Fibroblast of skin of left biceps (primary cell): ENCODE measurements at regions not wholly inside any gene's neighbourhood (a gene's known extent, or its start where the extent isn't known, plus 50 kb on each side); places are given as distances from the start of the nearest gene placed in this dataset.
A peak's percentile ranks its signal among the peaks of the same experiment; 100 is the strongest.

Experiments used
- DNase-seq, 2 experiments: peaks; one replicate each; pipeline ENCODE4 v3.0.0-alpha.2; 2013; ENCODE audit warnings: low read depth in 2 of 2

DNA sequence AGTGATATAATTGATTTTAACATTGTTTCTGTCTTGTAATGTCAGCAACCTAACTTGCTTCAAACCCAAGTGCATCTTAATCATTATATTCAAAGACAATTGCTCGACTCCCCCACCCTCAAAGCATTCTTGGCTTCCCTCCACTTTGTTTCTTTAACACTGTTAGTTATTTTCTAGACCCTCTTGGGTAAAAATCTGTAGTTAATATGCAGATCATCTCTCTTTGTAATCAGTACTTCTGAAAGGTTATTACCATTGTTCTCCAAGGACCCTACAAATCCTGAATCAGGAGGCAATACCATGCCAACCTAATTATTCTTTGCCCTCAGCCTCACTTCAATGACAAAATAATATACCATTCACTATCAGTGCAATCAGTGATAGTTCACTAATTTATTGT lies 1075.7 kb downstream of the AMY1C start:
- no peak for DNase-seq

DNA sequence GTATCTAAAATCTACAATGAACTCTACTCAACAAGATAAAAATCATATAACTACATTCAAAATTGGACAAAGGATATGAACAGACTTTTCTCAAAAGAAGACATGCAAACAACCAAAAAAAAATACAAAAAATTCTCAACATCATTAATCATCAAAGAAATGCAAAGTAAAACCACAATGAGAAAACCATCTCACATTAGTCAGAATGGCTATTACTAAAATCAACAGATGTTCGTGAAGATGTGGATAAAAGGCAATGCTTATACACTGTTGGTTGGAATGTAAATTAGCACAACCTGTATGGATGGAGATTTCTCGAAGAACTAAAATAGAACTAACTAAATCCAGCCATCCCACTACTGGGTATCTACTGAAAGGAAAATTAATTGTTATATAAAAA lies 1080.8 kb downstream of the AMY1C start:
- no peak for DNase-seq

DNA sequence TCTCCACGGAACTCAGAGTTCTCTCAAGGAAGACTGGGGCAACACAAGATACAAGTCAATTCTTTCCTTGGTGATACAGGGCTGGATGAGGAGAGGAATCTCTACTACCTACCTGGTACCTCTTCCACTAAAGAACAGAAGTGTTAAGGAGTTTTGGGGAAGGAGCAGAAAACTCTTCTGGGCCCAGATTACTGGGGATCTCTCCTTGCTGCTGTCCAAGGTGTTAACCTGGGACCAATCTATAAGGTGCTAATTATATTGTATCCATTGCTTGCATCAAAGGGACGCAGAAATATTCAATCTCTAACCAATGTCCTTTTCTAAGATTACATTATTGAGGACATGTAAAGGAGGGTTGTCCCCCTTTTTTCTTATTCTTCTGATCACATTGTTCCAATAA lies 1102.5 kb downstream of the AMY1C start:
- DNase-seq = no peak

DNA sequence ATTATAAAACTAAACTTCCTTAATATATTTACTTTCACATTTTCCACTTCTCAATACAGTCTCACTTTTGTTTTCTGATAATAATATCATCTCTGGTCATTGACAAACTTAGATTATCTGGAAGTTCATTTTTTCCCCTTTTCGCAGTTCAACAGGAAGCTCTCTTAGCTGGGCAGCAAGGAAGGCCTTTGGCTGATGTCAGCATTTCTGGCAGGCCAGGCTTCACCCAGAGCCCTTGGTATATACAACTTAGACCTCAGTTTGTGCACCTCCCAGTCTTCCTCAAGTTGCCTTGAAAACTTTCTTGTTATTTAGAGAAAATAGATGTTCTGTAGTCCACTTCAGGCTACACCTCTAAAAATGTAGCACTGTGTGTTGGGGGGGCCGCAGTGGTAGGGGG lies 1103.6 kb downstream of the AMY1C start:
- DNase-seq = no peak

DNA sequence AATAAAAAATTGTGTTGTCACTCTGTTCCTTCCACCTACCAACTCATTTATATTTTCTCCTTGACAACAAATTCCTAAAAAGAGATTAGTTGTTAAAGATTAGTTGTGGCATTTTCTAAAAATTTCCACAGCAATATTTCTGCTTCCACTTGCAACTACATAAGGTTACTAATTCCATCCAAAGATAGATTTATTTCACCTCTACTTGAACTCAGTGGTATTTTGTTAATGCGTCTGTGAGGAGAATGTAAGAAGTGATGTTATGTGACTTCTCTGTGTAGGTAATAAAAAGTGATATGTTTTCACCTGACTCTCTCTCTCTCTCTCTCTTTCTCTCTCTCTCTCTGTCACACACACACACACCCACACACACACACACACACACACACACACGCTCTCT lies 1104.8 kb downstream of the AMY1C start:
- DNase-seq = no peak

DNA sequence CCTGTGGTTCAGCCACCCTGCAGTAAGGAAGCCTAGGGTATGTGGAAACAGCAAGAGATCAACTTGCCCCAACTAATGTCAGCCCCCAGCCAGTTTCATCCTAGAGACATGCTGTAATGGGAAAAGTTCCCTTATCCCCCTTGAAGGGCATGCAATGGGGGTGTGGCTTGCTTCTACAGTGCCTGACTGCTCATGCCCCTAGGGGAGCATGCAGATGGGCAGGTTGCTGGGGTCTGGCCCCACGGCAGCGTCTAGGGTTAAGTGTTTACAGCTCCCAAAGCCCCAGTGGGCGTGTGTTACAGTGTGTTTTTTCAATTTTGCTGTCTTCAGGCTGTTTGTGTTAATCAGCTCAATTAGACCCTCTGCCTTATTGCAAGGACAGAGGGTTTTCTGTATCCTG lies 1105.9 kb downstream of the AMY1C start:
- DNase-seq = no peak

DNA sequence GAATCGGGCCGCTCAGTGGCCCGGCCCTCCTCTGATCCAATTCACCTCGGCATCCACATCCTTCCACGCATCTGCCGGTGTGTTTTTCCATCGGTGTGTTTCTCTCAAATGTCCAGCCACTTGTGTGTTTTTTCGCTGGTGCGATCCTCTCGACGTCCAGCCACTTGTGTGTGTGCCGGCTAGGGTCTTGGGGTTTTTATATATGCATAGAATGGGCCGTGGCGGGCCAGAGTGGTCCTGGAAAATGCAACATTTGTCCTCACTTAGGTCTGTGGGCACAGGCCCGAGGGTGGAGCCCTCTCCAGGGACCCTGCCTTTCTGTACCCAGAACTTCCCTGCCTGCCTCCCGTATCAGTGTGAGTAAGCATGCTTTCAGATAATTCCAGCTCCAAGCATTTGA lies 1106.4 kb downstream of the AMY1C start:
- DNase-seq = no peak

DNA sequence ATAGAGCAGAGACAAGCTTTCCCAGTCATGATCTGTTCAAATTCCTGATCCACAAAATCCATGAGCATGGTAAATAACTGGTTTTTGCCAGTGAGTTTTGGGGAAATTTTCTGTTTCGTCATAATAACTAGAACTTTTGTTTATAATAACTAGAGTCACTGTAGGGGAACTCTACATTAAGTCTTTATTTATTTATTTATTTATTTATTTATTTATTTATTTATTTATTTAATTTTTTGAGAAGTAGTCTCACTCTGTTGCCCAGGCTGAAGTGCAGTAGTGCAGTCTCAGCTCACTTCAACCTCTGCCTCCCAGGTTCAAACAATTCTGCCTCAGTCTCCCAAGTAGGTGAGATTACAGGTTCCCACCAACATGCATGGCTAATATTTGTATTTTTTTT lies 1106.8 kb downstream of the AMY1C start:
- DNase-seq = no peak

DNA sequence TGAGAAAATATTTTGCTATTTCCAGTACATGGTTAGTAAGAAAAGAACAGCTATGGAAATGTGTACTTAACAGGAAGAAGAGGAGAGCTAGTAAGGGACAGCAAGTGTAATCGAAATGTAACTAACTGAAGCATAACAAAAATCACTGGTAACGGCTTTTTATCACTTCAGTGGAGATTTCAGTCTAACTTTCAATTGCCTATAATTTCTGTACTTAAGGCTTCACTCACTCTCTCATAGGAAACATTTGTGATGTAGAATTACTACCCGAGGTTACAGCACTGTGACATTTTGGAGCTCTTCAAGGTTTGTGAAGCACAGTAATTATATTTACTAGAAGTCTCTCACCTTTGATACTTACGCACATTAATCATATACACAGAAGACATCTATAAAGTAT lies 1119.1 kb downstream of the AMY1C start:
- DNase-seq = no peak

DNA sequence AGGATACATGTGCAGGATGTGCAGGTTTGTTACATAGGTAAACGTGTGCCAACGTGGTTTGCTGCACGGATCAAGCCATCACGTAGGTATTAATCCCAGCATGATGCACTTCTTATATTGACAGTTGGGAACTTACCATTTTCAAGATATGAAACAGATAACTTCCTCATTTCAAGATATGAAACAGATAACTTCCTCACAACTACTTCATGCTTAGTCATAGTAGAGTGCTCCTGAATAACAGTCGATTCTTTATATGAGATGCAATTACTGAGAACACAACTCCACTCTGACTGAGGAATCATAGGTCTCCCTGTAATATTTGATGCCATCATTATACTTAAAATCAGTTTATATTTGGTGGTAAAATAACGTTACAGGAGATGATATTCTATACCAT lies 1124.3 kb downstream of the AMY1C start:
- no peak for DNase-seq

DNA sequence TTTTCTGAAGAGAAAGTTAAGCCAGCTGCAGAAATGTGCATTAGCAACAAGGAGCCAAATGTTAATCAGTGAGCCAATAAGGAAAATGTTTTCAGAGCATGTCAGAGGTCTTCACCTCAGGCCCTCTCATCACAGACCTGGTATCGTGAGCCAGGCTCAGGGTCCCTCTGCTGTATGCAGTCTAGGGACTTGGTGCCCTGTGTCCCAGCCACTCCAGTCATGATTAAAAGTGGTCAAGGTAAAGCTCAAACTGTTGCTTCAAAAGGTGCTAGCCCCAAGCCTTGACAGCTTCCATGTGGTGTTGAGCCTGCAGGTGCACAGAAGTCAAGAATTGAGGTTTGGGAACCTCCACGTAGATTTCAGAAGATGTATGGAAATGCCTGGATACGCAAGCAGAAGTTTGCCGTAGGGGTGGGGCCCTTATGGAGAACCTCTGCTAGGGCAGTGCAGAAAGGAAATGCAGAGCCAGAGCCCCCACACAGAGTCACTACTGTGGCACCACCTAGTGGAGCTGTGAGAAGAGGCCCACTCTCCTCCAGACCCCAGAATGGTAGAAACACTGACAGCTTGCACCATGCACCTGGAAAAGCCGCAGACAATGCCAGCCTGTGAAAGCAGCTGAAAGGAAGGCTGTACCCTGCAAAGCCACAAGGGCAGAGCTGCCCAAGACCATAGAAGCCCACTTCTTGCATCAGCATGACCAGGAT lies 1128.7 kb downstream of the AMY1C start:
- DNase-seq = no peak

DNA sequence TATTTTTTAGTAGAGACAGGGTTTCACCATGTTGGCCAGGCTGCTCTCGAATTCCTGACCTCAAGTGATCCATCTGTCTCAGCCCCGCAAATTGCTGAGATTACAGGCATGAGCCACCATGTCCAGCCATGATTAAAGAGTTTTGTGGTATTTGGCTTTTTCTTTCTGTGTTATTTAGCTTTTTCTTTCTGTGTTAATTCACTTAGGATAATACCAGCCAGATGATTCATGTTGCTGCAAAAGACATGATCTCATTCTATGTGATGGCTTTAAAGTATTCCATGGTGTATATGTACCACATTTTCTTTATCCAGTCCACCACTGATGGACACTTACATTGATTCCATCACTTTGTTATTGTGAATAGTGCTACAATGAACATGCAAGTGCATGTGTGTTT lies 1135.2 kb downstream of the AMY1C start:
- DNase-seq = no peak

DNA sequence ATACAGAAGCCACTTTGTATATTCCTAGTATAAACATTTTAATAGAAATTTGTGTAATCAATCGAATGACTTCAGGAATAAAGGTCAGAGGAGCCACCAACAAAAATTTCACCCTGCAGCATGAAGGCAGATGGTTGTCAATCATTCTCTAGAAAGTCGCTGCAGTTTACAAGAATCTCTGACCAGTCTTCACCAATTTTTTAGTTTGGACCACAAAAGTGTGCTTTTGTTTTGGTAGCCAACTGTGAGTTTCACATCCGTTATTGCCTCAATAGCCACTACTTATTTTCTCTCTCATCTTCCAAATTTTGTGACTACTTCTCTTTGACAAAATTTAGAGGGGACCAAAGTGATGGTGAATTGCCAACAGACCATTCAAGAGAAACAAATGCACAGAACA lies 1155.6 kb downstream of the AMY1C start:
- DNase-seq = no peak

DNA sequence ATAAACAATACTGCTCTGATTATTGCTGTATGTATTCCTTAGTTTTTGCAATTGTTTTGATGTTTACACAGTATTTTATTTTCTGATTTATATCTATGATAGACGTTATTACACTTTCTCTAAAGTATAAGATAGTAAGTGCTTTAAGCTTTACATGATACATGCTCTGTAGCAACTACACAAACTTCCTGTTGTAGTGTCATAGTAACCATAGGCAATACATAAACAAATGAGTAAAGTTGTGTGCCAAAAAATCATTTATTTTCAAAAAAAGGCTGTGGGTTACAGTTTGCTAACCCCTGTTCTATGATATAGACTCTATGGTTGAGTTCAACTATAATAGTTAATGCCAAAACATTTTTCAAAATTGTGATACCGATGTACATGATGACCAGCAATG lies 1156.4 kb downstream of the AMY1C start:
- DNase-seq = no peak

DNA sequence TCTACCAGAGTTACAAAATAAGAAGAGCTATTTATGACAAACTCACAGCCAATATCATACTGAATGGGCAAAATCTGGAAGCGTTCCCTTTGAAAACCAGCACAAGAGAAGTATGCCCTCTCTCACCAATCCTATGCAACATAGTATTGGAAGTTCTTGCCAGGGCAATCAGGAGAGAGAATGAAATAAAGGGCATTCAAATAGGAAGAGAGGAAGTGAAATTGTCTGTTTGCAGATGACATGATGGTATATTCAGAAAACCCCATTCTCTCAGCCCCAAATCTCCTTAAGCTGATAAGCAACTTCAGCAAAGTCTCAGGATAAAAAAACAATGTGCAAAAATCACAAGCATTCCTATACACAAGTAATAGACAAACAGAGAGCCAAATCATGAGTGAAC lies 1169.5 kb downstream of the AMY1C start:
- no peak for DNase-seq

DNA sequence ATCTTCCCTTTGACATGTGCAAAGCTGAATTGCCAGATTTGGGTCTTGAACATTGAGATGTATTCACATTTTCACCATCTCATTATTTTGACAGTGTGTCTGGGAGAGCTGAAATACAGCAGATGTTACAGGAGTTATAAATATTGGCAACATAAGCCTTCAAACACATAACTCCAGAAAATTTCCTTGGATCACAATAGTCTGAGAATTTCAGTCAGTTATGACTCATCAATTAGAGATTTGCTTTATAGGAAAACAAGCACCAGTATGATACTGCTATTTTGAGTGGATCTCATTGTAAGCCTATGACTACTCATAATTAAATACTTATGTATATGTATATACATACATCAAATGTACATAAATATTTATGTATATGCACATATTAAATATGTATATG lies 1171.8 kb downstream of the AMY1C start:
- DNase-seq = peak; percentile 10 to 31

DNA sequence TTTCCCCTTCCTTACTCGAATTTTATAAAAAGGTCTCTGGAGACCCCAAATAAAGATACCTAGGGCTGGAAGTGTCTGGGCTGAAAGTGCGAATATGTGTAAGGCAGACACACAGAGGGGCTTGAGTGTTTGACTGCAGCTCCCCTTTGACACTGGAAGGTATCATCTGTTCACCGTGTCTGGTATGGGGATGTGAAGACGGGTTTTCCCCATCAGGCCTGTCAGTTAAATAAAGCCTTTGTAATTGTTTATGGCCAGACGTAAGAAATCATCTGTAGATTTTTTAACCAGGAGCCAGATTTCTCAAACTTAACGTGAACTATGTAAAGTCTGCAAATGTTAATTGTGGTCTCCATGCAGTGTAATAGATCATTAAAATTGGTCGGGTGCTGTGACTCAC lies 1173.4 kb downstream of the AMY1C start:
- no peak for DNase-seq

DNA sequence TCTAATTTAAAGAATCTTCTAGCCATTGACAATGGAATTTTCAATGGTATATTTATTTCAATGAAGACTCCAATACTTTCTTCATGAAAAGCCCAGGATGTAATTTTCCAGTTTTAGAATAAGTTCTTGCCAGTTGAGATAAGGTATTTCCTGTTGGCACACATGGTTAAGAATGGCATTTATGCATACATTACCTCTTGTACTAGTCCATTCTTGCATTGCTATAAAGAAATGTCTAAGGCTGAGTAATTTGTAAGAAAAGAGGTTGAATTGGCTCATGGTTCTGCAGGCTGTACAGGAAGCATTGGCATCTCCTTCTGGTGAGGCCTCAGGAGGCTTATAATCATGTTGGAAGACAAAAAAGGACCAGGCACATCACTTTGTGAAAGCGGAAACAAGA lies 1179.6 kb downstream of the AMY1C start:
- DNase-seq = no peak

DNA sequence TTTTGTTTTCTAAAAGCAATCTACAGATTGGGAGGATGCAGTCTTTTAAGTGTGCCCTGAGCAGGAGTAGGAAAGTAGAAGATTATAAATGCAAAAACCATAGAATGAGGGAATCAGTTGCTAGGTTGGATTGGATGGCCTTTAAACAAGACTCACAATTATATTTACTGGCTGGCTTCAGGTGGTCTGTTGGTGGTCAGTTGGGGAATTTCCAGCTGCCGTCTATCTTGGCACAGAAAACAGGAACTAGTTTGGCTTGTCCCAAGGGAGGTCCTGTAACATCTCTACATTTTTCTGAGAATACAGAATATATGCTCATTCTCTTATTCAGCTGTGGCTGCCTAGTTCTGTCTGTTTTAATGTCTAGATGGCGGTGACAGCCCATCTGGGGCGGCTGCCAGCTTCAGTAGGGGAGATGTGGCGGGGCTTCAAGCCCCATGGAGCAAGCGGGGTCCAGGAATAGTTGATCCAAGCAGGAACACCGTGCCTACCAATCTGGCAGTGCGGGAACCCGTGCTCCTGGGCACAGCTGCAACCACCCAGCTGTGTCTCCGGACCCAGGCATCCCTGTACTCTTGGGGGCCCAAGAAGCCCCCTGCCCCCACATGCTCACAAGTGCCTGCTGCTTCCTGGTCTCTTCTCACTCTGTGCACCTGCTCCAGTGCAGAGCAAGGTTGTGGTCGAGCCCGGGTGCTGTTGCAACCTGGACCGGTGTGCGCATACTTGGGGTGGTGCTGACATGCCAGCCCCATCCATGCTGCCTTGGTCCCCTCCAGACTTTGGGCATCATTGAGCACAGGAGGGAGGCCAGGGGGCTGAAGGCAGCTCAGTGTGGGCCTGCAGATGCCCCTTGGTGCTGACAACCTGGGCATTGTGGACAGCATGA lies 1182.6 kb downstream of the AMY1C start:
- DNase-seq = no peak

DNA sequence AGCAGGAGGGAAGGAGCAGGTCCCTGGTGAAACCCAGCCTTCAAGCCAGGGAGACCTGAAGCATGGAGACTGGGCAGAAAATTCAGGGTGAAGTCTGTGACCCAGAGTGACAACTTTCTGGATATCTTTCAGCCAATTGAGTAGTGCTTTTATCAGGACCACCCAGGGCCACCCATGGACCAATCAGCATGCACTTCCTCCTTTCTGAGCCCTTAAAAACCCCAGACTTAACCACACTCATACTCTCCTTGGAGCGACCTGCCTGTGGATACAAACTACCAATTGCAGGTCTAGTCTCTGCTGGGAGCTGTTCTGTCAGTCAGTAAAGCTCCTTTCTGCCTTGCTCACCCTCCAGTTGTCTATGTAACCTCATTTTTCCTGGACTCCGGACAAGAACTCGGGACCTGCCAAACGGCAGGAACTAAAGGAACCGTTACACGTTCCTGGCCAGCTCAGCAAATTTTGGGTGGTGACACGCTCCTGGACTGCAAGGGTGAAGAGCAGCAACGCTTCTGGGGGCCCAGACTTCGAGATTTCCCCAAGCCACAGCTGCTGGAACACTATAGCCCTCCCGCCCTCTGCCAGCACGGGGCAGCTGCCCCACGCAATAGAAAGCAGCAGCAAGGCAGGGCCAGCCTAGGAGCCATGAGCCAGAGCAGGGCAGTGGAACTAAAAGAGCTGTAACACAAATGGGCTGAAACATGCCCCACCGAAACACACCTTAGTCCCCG lies 1183.4 kb downstream of the AMY1C start:
- DNase-seq = no peak

DNA sequence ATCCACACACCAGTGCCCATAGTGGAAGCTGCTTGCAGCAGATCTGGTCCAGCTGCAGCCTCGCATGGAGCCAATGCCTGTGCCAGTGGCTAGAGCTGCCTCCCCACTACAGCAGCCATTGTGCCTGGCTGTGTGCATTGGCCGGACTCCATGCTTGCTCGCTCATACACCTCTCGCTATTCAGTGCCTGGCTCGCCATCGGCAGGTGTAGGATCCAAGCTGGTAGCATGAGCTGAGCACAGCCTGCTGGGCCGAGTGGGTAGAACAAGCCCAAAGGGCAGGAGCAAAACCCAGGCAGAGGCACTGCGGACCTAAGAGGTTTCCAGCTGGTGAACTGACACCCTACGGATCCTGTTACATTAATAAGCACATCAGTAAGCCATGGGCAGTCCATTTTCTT lies 1184.1 kb downstream of the AMY1C start:
- no peak for DNase-seq

DNA sequence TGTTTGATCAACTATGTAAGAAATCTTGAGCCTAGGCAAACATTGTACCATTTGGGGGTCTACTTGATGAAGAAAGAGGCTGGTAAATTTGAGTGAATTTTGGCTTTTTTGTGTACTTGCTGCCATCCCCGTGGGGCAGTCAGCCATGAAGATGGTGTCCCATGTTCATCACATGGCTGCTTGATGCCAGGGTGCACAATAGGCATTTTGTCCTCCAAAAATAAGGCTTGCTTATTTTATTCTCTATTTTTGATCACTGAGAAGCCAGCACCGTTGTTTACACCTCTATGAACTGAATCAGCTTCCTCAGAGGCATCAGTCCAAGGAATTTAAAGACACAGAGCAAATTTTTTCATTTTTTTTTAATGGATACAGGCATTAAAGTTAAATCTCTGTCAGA lies 1195.7 kb downstream of the AMY1C start:
- no peak for DNase-seq
